ENCODE measurements at regions not wholly inside any gene's neighbourhood (a gene's known extent, or its start where the extent isn't known, plus 50 kb on each side); places are given as distances from the start of the nearest gene placed in this dataset.

DNA sequence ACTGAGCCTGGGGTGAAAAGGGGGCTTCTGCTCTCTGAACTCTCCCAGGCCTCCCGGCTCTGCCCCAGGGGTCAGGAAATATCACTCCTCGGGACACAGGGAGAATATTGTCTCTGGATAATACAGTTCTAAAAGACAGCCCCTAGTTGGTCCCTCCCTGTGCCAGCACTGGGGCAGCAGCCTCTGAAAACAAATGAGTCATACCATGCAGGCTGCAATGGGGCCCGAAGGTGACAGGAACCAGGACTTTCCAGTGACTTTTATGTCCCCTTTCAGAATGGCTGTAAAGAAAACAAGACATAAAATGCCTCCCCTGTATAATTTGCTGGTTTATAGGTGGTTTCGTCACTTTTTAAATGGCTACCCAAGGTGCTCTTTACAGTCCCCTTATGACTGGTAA is 360.0 kb downstream of the NPHP4 start:
- TF ChIP-seq JUNB (IDR thresholded peaks at IDR 0.05; ENCODE audit: unreplicated experiment) (no peak), EZH2phosphoT487 (IDR thresholded peaks at IDR 0.05; ENCODE audit: unreplicated experiment) (no peak)
